ENCODE measurements at regions not wholly inside any gene's neighbourhood (a gene's known extent, or its start where the extent isn't known, plus 50 kb on each side); places are given as distances from the start of the nearest gene placed in this dataset.
"Not testable (repeated sequence)": the region's sequence is repeated elsewhere in the genome, so short reads cannot be mapped to it uniquely, and the experiment has no call there.

DNA sequence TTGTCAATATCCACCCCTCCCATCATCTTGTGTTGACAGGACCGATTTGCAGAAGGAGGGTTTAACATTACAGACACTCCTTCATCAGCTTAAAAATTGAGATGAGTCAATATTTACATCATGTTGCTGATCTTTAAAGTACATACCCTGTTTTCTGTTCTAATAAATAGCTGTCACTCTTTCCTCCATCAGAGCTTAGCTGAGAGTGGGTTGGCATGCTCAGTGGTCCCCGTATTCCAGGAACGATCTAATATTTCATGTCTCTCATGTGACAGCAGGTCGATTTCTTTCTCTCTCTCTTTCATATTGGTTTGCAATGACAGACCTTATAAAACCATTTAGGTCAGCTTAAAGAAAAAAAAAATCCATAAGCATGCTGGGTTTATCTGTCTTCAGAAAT lies 950.6 kb downstream of the GALC start:
- no peak for DNase-seq

DNA sequence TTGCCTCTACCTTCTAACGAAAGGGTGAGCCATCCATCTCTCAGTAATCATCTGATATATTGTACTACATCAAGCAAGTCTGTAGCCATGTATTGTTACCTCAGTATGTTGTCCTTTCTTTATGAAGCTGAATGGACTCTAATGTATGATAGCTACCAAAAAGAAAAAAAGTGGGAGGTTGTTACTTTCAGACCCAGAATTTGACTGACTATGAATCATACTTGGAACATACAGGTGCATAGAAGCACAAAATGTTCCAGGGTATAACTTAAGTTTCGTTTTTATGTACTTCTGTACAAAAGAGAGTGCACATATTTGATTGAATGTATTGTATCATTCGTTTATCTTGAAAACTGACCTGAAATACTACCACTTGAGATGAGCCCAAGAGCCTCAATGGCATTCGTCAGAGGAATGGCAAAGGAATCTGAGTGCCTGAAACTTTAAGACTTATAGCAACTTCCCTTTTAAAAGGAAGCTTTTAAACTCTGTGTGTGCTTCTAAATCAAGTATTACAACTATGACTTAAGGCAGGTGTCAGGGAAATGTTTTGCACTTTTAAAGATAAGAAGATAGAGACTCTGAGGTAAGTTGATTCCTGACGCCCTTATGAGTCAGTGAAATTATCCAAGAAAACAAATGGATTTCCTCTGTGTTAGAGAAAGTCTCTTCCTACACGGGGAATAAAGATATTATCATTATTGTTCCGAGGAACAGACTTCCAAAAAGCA lies 951.5 kb downstream of the GALC start:
- no peak for DNase-seq

DNA sequence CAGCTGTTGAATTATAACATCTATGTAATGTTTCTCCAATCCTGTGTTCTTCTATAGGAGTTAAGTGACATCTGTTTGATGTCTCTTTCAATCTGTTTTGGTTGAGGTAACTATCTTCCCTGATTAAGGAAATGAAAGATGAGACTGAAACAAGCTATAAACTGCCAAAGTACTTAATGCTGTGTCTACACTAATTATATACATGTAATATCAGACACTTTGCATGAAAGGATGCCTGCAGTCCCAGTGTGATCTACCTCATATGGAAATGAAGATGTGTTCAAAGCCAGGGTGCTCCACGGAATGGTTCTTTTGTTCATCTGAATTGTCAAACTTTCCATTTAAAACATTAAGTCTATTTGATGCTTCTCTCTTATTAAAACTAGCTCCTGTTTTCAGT lies 958.3 kb downstream of the GALC start:
- no peak for DNase-seq

DNA sequence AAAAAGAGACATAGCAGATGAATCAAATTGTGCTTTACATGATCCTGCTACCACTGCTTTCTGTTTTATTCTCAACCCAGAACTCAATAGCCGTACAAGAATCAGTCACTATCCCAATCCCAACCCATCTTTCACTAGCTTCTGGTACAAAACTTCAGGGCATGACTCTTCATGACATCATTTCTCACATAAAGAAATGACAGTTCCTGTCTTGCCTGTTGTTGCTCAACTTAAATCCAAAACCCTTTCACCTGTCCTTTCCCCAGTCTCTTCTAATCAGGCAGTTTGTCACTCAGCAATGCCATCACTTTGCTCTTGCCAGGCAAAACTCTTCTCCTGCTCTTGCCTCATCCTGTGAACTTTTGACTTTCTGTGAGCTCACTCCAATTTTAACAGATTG lies 962.8 kb downstream of the GALC start:
- DNase-seq = no peak

DNA sequence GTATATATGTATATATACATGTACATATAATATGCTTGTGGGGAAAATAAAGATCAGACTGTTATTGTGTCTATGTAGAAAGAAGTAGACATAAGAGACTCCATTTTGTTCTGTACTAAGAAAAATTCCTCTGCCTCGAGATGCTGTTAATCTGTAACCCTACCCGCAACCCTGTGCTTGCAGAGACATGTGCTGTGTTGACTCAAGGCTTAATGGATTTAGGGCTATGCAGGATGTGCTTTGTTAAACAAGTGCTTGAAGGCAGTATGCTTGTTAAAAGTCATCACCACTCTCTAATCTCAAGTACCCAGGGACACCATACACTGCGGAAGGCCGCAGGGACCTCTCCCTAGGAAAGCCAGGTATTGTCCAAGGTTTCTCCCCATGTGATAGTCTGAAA lies 972.9 kb downstream of the GALC start:
- DNase-seq = not testable (repeated sequence)

DNA sequence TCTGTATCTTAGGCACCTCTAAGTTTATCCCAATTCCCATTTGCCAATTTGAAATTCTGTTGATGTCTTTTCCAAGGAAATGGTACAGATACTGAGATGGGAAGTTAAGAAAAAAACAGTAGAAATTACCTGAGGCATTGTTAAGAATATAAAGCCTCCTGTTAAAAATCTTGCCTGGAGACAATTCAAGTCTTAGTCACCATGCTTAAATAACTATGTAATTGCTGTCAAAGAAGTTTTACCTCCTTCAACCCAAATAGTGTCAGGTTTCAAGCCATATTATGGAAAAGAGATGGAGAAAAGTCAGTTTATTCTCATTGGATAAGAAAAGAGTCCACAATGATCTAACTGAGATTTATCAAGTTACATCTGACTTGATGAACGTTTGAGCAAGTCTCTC lies 974.7 kb downstream of the GALC start:
- no peak for DNase-seq

DNA sequence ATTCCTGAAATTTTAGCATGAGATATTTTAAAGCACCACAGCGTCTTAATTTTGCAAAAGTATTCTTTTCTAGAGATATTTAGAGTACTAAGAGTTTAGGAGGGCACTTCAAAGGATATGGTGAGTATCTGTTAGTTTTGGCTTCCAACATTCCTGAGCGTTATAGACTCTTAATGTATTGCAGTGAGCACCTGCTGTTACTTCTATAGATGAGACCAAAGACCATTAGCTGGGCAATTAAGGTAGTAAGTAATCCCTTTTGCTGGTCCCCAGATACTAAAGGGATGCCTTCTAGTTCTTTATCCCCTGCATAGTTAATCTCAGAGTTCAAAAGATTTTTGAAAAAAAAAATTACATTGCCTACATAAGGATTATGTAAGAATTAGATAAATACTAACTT lies 975.6 kb downstream of the GALC start:
- no peak for DNase-seq

DNA sequence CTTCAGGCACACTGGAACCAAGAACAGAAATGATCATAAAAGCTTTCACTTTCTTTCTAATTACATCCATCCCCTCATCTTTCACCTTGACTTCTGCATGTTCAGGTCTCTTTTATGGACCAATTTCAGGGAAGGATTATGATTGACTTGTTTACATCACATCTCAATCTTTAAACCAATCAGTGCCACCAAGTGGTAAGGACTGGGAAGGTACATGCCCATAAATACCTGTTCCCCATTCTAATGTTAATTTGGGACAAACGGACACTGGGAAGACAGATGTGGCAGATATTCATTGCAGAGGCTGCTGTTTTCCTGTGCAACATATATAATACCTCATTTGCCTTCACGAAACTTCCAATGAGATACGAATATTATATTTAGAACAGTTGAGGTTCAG lies 978.1 kb downstream of the GALC start:
- DNase-seq = no peak

DNA sequence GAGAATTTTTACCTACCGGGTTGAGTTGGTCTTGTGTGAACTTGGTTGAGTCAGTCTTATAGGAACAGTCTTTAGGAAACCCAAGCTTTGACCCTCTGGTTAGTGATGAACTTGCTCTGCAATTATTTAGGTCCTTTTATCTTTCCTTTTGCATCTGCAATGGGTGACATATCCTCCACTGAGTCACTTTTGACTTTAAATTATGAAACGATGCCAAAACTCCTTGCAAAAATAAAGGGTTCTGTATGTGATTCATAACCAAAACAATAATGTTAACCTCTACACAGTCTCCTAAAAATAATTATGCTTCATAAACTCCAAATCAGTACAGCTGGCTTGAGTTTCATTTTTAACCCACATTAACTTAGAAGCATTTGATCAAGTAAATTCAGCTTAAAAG lies 979.4 kb downstream of the GALC start:
- DNase-seq = peak; percentile 87

DNA sequence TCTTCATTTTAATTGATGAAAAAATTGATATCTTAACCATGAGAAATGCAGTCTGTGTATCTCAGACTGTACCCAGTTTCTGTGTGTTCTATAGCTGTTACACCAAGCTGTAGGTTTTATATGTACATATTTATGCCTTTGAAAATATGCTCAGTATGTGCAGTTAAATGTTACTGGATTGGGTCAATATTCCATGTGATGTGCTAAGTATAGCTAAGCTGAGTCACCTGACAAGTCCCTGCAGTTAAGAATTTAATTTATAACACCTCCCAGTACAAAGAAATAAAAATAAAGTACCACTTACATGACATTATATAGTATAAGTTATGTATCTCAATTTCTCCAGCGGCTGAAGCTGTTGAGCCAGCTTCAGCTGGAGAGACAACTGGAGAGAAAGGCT lies 984.0 kb downstream of the GALC start:
- DNase-seq = peak; percentile 36

DNA sequence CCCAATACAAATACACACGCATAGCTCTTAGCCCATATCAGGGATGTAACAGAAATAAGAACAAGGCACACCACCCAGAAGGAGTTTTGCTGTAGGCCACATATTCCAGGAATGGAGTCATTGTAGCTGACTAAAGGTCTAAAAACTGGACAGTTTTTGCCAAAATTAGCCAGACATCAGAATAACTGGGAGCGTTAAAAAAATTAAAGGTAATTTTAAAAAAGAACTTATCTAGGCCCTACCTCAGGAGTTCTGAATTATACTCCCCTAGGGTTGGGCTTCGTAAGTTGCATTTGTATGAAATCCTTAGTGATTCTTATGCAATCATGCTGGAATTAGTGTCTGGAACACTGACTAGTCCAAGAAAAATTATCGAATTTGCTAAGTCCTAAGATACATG lies 987.7 kb downstream of the GALC start:
- DNase-seq = peak; percentile 66

DNA sequence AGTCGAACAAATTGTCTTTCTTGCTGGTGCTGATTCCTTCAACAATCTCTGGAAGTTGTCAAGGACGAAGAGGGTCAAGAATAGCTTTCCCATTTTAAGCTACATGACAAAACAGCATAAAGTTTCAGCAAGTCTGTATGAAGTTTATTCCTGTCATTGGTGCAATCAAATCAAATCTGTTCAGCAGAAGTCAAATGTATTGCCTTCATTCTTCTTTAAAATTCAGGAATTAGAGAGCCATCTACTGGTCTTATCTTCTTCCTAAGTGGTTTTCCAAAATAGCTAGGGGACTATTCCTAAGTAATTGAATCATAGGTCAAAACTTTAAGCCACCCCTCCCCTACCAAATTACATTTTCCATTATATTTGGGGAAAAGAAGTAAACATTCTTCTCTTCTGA lies 990.2 kb downstream of the GALC start:
- peak; percentile 65 for DNase-seq

DNA sequence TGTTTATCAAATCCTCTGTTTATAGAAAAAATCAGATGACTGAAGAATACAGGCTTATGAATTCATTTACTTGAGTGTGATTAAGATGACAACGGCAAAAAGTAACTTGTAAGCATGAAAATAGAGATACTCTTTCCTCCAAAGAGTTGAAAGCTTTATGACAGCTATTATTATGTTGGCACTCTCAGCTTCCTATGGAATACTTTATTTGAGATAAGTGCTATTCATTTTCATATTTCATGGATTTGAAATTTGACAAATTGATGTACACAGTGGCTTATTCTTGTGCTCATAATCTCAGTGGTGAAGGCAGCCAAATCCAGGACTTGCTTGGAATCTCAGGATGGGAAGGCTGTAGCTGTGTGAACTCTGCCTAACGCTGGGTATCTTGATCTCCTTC lies 991.6 kb downstream of the GALC start:
- no peak for DNase-seq

DNA sequence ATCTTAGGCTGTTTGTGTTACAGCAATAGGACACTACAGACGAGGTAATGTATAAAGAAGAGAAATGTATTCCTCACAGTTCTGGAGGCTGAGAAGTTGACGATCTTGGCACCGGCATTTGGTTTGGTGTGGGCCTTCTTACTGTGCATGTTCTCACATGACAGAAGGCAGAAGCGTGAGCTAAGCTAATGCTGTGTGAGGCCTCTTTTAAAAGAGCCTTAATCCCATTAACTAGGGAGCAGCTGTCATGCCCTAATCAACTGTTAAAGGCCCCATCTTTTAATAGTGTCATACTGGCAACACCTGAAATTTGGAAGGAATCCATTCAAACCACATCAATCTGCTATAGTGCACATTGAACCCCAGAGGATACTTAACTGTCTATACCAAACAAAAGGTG lies 992.9 kb downstream of the GALC start:
- no peak for DNase-seq

DNA sequence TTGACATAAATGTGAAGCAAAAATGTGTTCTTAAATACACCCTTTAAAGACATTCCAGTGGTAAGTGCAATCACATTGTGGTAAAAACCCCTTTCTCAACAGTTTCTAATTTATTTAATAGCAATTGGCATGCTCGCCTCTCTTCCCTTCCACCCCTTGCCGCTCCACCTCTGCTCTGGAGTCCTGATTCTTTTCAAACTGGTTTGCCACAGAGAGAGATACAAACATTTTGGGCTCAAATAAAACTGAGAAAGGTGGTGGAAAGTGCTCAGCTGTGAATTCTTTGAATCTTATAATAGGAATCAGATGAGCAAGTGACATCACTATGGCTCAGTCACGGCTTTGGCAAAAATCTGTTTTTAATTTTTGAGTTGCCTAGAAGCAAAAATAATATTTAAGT lies 993.9 kb downstream of the GALC start:
- DNase-seq = peak; percentile 91

DNA sequence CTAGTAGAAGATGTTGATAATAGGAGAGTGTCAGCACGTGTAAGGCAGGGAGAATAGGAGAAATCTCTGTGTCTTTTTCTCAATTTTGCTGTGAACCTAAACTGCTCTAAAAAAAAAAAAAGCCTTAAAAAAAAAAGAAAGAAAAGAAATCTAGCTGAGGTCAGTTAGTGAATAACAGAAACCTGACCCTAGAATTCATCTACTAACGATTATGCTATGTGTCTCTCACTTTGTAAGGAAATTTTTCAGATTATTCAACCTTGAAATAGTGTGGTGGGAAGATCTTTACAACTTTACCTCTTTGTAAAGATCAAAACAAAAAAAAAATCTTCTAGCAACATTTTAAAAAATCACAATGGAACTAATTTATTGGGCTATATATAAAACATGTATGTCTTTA lies 995.7 kb downstream of the GALC start:
- no peak for DNase-seq

DNA sequence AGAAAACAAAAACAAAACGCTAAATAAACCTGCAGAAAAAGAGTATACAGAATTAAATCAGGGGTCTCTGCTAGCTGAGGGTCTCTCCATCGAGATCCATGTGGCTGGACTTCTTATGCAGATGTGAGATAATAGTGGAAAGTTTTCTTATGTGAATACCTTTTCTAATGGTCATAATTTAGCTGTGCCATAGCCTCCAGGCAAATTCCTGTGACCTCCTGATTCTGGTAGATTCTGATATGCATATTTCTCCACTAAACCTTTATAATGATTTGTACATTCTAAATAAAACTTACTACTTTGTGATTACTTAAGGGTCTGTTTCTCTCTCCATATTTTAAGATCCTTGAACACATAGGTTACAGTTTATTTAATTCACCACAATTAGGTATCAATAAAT lies 1002.6 kb downstream of the GALC start:
- DNase-seq = no peak

DNA sequence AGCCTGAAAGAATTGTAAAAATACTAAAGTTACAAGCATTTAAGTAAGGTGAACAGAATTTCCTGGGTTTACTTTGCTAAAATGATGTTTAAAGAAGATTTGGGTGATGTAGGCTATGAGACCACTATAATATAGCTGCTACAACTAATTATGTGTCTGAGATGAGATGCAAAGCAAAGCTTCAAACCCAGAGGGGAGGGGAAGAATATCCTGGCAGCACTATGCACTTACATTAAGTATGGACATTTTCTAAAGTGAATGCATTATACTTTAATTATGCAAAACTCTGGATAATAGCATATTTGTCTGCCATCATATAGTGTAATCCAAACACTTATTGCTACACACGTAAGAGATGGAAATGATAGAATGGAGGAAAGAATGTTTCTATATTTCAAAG lies 1003.7 kb downstream of the GALC start:
- no peak for DNase-seq

DNA sequence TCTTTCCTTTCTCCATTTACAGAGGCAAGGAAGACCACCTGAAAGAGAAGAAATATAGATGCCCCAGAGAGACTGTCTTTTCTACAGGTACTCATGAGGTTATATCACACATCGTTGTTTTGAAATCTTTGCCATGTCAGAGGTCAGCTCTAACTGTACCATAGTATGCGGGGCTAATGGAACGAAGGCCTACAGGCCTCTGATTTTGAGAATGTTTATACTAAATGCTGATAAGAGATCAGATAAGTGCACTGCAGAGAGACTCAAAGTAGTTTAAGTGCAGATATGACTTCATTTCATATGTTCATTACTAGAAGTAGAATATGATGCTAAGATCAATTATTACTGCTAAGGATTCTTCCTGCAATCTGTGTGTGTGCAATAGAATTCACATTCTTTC lies 1005.0 kb downstream of the GALC start:
- DNase-seq = no peak

DNA sequence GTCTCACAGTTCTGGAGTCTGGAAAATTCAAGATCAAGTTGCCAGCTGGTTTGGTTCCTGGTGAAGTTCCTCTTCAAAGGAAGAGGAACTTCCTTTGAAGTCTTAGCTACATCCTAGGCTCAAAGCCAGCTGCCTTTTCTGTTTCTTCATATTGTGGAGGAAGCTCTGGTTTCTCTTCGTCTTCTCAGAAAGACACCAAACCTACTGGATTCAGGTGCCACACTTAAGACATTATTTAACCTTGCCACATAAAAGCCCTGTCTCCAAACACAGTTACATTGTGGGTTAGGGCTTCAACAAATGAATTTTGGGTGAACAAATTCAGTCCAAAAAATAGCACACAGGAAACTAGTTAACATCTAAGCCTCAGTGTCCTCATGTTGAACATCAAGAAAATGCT lies 1019.8 kb downstream of the GALC start:
- no peak for DNase-seq

DNA sequence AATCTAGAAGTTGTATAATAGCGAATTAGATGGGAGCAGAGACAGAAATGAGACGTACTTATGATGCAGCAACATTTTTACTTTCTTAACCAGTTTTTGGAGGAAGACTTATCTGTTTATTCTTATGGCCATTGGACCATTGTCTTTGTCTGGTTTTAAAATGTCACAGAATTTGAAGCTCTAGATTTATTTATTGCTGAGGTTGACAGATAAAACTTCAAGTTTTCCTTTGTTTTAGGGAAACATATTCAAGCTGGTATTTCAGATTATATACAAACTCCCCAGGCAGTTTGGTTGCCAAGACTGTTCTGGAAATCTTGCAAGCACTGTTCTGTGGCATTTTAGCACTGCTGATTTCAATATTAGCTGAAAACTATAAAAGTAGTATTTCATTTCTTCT lies 1021.7 kb downstream of the GALC start:
- no peak for DNase-seq

DNA sequence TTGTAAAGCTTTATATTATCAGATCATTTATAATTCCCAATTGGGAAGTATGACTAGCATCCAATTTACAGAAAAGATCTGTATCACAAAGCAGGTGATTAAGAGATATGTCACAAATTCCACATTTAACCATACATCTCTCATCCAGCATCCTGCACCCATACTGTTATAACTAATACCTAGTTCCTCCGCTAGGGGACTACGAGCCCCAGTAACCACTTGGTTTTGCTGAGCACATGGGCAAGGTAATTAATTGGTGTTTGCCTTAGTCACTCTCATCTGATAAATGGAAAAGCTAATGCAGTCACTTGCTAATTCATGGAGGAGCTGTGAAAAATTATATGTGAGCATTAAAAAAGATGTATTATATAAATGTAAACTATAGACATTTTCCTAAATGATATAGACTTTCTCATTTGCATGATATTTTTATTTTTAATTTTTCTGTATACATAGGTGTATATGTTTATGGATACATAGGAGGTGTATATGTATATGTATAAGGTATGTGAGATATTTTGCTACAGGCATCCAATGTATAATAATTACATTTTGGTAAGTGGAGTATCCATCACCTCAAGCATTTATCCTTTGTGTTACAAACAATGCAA lies 1031.8 kb downstream of the GALC start:
- DNase-seq = peak; percentile 17

DNA sequence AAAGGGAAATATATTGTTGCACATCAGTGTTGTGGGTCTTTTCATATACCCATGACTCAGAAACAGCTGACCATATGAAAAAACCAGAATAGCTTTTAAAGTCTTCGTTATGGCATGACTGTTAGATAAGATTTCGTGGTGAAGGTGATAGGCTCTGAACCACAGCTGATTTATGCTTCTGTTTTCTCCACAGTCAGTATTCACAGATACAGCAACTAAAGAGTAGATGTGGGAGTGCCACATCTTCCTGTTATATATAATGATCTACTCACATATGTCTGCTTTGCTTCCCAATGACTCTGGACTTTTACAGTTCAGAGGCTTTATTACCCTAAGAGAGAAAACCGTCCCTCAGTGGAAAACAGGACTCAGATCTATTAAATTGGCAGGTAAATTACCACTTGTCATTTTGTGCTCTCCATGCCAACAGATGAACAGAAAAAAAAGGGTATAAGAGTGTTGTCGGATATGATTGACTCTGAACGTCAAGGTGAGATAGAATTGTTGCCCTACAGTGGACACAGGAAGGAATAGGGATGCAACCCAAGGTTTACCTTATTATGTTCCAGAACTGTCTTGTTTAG lies 1037.1 kb downstream of the GALC start:
- no peak for DNase-seq

DNA sequence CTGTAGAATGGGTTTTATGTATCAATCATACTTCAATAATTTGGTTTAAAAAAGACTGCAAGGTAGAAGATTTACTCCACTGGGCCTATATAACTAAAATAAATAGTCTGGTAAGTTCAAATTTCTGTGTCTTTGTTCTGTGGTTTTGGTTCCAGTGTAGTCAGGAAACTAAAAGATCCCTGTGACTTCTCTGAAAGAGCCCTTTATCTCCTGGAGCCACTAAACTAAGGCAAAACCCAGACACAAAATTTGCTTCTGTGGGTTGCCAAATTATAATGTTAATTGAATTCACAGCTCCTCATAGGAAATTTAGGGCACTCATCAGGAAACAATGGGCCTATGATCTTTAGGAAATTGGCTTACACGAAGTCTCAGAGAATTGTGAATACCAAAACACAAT lies 1038.4 kb downstream of the GALC start:
- no peak for DNase-seq

DNA sequence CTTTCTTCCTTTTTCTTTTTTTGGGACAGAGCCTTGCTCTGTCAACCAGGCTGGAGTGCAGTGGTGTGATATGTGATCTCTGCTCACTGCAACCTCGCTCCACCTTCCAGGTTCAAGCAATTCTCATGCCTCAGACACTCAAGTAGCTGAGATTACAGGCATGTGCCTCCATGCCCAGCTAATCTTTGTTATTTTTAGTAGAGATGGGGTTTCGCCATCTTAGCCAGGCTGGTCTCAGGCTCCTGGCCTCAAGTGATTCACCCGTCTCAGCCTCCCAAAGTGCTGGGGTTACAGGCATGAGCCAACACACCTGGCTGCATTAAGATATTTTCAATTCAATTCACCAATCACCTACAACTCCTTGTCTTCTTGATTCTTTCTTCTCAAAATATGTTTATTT lies 1046.5 kb downstream of the GALC start:
- DNase-seq = no peak

All from fibroblast of upper back skin (primary cell).